ENCODE measurements at regions not wholly inside any gene's neighbourhood (a gene's known extent, or its start where the extent isn't known, plus 50 kb on each side); places are given as distances from the start of the nearest gene placed in this dataset.
"Not testable (repeated sequence)": the region's sequence is repeated elsewhere in the genome, so short reads cannot be mapped to it uniquely, and the experiment has no call there.

- TF ChIP-seq CTCF (IDR thresholded peaks at IDR 0.05; ENCODE audit: insufficient read depth, low read depth, low read length) = no peak
- no peak overlapping the region for H3K4me3 ChIP-seq (ENCODE audit: low read depth, low read length)
These were observed 57.8 kb downstream of the OR2B2 start for GRCh38 chr6:27854421-27854820.

GRCh38 chr6:27851440-27851839, 60.8 kb downstream of the OR2B2 start:
- DNase-seq (ENCODE audit: low read depth) = no peak
- TF ChIP-seq CTCF (IDR thresholded peaks at IDR 0.05; ENCODE audit: insufficient read depth, low read depth, low read length) = no peak
- H3K4me3 ChIP-seq (ENCODE audit: low read depth, low read length) = no peak overlapping the region

More at GRCh38 chr6:27854421-27854820, 57.8 kb downstream of the OR2B2 start:
- DNase-seq (ENCODE audit: low read depth) = no peak

- H3K4me3 ChIP-seq (ENCODE audit: low read depth, low read length); DNase-seq (ENCODE audit: low read depth): not testable (repeated sequence)
These were observed 63.2 kb downstream of the OR2B2 start for GRCh38 chr6:27849001-27849400.

GRCh38 chr6:27847706-27848105, 64.5 kb downstream of the OR2B2 start:
- no peak for TF ChIP-seq CTCF (IDR thresholded peaks at IDR 0.05; ENCODE audit: insufficient read depth, low read depth, low read length)
- no peak for DNase-seq (ENCODE audit: low read depth)

GRCh38 chr6:27840572-27840971, 71.6 kb downstream of the OR2B2 start:
- no peak for DNase-seq (ENCODE audit: low read depth)
- H3K4me3 ChIP-seq (ENCODE audit: low read depth, low read length) = no peak overlapping the region
- no peak for TF ChIP-seq CTCF (IDR thresholded peaks at IDR 0.05; ENCODE audit: insufficient read depth, low read depth, low read length)

More at GRCh38 chr6:27847706-27848105, 64.5 kb downstream of the OR2B2 start:
- H3K4me3 ChIP-seq (ENCODE audit: low read depth, low read length) = no peak overlapping the region

- no peak for TF ChIP-seq CTCF (IDR thresholded peaks at IDR 0.05; ENCODE audit: insufficient read depth, low read depth, low read length)
- peak; percentile 62 for DNase-seq (ENCODE audit: low read depth)
- peak overlapping the region; percentile 87 for H3K4me3 ChIP-seq (ENCODE audit: low read depth, low read length)
These were observed 72.3 kb downstream of the OR2B2 start for GRCh38 chr6:27839626-27840475.

GRCh38 chr6:27838945-27839625, 73.1 kb downstream of the OR2B2 start:
- TF ChIP-seq CTCF (IDR thresholded peaks at IDR 0.05; ENCODE audit: insufficient read depth, low read depth, low read length) = no peak
- DNase-seq (ENCODE audit: low read depth) = peak; percentile 59
- H3K4me3 ChIP-seq (ENCODE audit: low read depth, low read length) = peak overlapping the region; percentile 87

All from fibroblast of villous mesenchyme (primary cell).